GM19395 (cell line): ENCODE measurements at regions not wholly inside any gene's neighbourhood (a gene's known extent, or its start where the extent isn't known, plus 50 kb on each side); places are given as distances from the start of the nearest gene placed in this dataset.

Experiments used
- ATAC-seq: cut with Tn5 transposase; IDR thresholded peaks from one replicate; pipeline ENCODE4 v1.9.1; 2021; ENCODE audit warnings: mild to moderate bottlenecking, moderate library complexity; ENCODE audit not compliant: unreplicated experiment

DNA sequence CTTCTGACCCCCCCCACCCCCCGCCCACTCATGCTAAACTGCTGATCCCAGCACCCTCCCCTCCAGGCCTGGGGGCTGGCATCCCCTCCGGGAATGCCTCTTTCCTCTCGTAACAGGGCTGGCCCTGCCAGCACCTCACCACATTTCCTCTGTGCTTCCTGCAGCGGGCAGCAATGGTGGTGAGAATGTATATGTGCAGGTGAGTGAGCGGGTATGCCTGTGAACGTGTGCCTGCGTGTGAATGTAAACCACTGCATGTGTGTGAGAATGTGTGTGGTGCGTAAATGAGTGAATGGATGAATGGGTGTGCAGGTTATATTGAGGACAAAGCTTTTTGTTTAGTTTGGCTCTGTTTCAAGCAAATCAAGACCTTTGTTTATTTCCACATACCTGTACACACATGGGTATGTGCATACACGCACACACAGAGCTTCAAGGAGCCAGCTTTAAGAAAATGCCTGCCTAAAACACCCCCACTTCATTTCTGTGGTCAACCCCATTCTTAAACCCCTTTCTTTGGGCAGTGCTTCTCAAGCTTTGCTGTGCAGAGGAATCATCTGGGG, 95.7 kb upstream of the SHB start:
- no peak for ATAC-seq

- ATAC-seq = no peak
Observed at GRCh38 chr9:38163518-38163917, 94.5 kb upstream of the SHB start.

GRCh38 chr9:38162332-38163211, 93.5 kb upstream of the SHB start:
- no peak for ATAC-seq

- ATAC-seq = no peak
Observed at GRCh38 chr9:38160613-38161215, 91.7 kb upstream of the SHB start.

DNA sequence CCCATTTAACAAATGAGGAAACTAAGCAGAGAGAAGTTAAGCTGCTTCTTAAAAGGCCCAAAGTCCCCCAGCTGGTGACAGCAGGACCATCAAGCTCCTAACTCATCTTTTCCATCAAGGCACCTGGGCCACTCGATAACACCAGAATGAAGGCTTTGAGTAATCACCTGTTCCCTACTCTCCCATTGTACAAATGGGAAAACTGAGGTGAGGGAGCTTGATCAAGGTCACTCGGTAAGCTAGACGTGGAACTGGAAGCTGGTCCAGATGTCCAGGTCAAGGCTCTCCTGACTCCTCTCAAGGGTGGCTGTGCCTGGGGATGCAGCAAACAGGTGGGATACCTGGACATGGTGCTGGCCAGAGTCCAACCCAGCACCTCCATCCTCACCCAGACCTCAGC, 90.6 kb upstream of the SHB start:
- ATAC-seq = no peak

GRCh38 chr9:38158628-38159027, 89.6 kb upstream of the SHB start:
- no peak for ATAC-seq

DNA sequence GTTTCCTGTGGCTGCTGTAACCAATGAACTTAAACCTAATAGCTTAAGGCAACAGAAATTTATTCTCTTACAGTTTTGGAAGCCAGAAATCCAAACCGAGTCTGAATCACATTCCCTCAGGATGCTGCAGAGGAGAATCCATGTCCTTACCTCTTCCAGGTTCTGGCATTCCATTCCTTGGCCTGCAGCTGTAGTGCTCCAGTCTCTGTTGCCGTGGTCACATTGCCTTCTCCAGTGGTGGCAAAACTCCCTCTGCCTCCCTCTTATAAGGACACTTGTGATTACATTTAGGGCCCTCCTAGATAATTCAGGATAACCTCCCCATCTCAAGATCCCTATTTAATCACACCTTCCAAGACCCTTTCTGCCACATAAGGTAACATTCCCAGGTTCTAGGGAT, 88.7 kb upstream of the SHB start:
- ATAC-seq = no peak

- ATAC-seq = no peak
Observed at GRCh38 chr9:38154501-38155421, 85.7 kb upstream of the SHB start.

GRCh38 chr9:38153910-38154291, 84.9 kb upstream of the SHB start:
- ATAC-seq = no peak

- no peak for ATAC-seq
Observed at GRCh38 chr9:38153152-38153909, 84.3 kb upstream of the SHB start.

- no peak for ATAC-seq
Observed at GRCh38 chr9:38149647-38150046, 80.6 kb upstream of the SHB start.

GRCh38 chr9:38146844-38147243, 77.8 kb upstream of the SHB start:
- no peak for ATAC-seq

DNA sequence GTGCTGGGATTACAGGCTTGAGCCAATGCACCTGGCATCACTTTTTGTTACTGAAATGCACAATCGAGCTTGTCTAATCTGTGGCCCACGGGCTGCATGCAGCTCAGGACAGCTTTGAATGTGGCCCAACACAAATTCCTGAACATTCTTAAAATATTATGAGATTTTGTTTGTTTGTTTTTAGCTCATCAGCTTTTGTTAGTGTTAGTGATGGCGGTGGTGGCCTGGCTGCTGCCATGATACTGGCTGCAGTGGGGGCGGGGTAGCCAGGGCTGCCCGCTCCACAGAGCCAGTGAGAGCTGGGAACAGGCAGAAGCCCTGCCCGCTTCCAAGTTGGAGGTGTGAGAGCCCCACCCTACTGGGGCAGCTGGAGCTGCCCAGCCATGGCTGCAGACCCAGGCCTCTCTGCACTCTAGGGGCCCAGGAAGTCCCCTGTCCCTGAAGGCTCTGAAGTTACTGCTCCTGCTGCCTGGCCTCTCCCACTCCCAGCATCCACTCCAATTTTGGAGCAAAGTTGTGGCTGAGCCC, 76.6 kb upstream of the SHB start:
- ATAC-seq = no peak

- ATAC-seq = no peak
Observed at GRCh38 chr9:38144421-38144820, 75.4 kb upstream of the SHB start.

DNA sequence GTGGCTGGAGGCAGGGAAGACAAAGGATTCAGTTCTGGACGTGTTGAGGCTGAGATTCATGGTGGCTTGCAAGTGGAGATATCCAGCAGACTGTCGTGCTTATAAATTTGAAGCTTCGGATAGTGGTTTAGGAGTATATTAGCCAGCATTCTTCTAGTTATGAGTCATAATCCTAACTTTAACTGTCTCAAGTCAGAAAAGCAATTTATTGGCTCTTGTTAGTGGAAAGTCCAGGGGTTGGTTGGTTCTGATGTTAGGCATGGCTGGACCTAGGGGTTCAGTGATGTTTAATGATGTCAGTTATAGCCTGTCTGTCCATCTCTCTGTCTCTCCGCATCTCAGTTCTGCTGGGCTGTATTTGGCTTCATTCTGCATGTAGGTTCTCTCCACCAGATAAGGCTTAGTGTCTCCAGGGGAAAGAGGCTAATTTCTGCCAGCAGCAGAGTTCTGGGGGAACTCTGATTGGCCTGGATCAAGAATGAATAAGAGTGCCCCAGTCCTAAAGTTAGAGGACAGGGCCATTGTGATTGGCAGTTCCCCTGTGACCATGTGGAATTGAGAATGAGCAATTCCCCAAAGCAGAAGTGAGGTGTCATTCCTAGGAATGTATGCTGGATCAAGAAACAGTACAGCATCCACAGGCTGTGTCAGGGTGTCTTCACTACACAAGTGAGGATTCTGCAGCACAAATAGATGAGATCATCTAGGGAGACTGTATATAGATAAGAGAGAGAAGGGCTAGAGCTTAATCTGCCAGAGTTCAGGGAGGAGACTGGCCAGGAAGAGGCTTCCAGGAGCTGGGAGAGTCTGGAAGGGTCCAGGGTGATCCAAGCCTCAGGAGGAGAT, 72.9 kb upstream of the SHB start:
- no peak for ATAC-seq

DNA sequence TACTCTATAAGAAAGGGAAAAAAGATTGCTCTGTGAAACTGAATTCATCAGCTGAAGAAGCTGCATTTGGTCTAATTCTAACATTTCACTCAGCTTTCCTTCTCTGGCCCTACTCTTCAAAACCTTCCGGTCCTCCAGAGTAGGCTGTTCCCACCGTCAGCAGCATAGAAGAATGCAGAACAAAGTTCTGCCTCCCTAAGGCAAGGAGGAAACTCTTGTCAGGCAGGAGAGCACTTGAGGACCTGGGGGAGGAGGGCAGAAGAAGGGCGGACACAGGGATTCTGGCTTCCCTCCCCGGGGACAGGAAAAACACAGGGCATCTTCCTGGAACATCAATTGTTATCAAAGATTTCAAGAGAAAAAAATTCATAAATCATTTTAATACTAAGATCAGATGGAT, 69.2 kb upstream of the SHB start:
- ATAC-seq = no peak

GRCh38 chr9:38137342-38137741, 68.3 kb upstream of the SHB start:
- ATAC-seq = no peak

GRCh38 chr9:38136386-38136785, 67.4 kb upstream of the SHB start:
- no peak for ATAC-seq

- no peak for ATAC-seq
Observed at GRCh38 chr9:38134611-38135237, 65.7 kb upstream of the SHB start.
